Erythroblast (primary cell): ENCODE measurements at regions not wholly inside any gene's neighbourhood (a gene's known extent, or its start where the extent isn't known, plus 50 kb on each side); places are given as distances from the start of the nearest gene placed in this dataset.

Experiments used
- GATA1 ChIP-seq: IDR thresholded peaks from 2 replicates; pipeline ENCODE4 v1.6.1; 2011; ENCODE audit warnings: low read depth, mild to moderate bottlenecking, control low read depth, low read length, moderate library complexity
- POLR2A ChIP-seq: IDR thresholded peaks from 2 replicates; pipeline ENCODE4 v1.6.1; 2011; ENCODE audit warnings: mild to moderate bottlenecking, low read length

GRCh38 chr7:67393903-67394302, 397.3 kb downstream of the TYW1 start:
- no peak for TF ChIP-seq POLR2A
- TF ChIP-seq GATA1, result no peak
